Jurkat, Clone E6-1 (cell line): ENCODE measurements at regions not wholly inside any gene's neighbourhood (a gene's known extent, or its start where the extent isn't known, plus 50 kb on each side); places are given as distances from the start of the nearest gene placed in this dataset.
"Not testable (repeated sequence)": the region's sequence is repeated elsewhere in the genome, so short reads cannot be mapped to it uniquely, and the experiment has no call there.

Experiments used
- DNase-seq: peaks from one replicate; pipeline ENCODE4 v3.0.0-alpha.2; 2011; ENCODE audit warnings: low read depth, low spot score
- H3K4me3 ChIP-seq: 2 replicates; pipeline ENCODE4 v1.5.1; 2011; ENCODE audit warnings: mild to moderate bottlenecking, low read length, control low read depth, moderate library complexity

DNA sequence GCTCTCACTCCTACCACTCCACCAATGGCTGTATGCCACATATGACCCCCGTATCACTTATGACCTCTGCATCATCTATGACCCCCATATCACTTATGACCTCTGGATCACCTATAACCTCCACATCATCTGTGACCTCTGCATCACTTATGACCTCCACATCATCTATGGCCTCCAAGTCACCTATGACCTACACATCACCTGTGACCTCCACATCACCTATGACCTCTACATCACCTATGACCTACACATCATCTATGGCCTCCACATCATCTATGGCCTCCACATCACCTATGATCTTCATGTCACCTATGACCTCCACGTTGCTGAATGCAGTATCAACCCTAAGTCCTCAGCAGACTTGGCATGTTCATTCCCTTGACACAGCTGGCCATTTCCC lies 271.2 kb downstream of the MATN1 start:
- no peak for DNase-seq
- H3K4me3 ChIP-seq: no peak overlapping the region

DNA sequence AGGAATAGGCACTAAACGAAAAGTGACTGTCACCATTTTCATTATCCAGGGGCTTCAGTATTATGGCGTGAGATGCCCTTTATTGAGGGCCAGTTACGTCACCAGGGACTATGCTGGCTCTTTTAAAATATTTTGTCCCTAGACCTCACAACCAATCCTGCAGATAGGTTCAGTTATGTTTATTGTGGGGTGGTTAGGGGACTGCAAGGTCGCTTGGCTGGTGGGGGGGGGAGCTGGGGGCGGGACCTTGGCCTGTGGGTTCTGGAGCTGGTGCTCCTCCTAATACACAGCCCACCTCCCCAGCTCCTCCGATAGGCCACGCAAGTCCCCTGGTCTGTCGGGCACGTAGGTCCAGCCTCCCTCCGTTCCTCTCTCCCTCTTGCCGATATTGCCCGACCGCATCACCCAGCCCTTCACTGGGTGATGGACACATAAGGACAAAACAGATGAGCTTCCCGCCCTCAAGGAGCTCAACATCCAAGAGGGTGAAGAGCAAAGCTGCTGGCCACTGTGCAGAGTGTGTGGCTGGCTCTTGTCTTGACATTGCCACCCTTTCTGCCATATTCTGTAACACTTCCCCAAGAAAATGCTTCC lies 271.8 kb downstream of the MATN1 start:
- no peak overlapping the region for H3K4me3 ChIP-seq
- no peak for DNase-seq

DNA sequence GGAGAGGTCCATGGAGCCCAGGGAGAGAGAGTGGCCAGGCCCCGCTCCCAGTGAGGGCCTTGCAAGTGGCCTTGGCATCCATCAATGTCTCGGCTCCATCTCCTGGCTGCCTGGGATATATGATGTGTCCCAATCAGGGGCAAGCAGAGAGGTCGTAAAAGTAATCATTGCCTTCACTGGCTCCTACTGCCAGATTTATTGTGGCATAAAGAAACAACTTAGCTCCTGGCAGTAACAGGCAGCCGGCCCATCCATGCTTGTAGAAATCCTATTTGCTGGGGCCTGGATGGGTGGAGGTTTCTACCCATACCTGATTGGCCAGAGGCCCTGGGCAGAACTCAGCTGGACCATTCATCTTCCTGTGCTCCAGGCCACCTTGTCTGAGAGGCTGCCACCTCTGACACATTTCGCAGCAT lies 272.6 kb downstream of the MATN1 start:
- no peak for DNase-seq
- H3K4me3 ChIP-seq: no peak overlapping the region

DNA sequence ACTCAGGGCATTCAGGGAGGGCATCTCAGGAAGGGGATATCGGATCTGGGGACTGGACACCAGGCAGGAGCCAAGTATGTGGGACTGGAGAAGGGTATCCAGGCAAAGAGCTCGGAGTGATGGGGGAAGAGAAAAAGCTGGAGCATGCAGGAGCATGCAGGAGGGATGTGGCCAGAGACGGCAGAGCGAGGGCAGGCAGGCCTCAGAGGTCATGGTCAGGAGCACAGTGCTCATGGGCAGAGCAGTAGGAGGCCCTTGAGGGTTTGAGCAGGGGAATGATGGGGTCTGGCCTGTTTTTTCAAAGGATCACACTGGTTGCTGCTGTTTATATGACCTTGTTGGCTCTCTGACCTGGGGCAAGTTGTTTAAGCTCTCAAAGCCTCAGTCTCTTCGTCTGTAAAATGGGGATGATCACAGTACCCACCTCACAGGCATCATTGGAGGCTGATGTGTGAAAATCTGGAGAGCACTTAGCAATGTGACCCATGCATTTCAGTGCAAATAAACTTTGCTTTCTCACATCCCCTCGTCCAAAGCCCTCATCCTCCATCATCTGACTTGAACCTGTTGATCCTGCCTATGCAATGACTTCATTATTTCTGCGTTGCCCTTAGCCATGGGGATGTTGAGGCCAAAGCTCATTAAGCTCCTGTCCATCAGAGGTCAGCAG lies 273.1 kb downstream of the MATN1 start:
- no peak overlapping the region for H3K4me3 ChIP-seq

DNA sequence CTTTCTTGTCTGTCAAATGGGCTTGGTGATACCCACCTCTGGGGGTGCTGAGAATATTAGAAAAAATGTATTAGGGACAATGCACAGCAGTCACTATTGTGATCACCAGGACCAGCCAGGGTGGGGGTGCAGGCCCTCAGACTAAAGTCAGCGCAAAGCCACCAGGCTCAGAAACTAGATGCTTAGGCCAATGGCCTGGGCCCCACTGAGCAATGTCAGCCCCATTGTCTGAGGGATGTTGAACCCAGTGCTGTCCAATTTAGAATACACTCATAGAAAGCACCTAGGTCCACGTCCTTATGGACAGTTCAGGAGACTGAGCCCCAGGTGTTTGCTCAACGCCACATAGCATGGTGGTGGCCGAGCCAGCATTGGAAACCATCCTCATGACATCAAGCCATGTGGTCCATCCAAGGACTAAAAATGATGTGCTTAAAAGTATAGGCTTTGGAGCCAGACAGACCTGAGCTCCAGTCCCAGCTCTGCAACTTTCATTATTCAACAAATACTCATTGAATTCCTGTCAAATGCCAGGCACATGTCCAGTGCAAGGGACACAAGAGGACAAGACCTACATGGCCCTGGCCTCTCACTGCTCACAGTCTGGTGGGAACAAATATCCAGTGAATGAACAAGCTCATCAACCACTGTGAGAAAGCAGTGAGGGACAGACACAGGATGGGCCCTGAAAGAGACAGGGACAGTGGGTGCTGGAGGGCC lies 273.8 kb downstream of the MATN1 start:
- DNase-seq: no peak
- no peak overlapping the region for H3K4me3 ChIP-seq

More for the DNA sequence above, 273.1 kb downstream of the MATN1 start:
- DNase-seq: no peak

DNA sequence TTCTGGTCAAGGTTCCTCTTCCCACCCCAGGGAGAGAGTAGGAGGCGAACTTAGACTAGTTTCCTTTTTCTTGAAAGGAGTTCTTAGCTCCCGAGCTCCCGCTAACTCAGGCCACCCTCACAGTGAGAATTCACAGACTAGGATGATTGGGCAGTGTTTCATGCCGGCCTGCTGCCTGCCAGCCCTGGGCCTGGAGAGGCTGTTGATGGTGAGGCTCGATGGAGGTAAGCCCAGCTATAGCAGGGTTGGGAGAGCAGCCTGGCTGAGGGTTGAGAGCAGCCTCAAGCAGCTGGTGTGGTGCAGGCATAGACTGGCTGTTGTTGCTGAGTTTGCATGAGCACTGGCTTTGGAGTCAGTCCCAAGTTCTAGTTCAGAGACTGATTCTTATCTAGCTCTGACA lies 274.4 kb downstream of the MATN1 start:
- no peak for DNase-seq
- H3K4me3 ChIP-seq: no peak overlapping the region

DNA sequence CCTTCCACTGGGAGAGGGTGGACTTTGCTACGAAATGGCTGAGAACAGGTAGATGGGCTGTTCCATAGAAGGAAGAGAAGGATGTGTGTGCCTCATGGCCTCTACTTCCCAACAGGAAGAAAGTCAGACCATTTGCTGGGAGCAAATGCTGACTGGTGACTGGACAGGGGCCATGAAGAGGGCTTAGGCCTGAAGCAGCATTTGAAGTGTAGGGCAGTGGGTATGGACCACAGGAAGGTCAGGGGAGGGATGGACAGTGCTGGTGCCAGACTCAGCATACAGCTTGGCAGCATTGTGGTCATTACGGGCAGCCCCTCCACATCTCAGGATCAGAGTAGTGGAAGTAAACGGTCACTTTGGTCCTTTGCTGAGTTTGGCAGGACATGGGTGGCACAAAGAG lies 275.7 kb downstream of the MATN1 start:
- no peak for DNase-seq
- H3K4me3 ChIP-seq: no peak overlapping the region

DNA sequence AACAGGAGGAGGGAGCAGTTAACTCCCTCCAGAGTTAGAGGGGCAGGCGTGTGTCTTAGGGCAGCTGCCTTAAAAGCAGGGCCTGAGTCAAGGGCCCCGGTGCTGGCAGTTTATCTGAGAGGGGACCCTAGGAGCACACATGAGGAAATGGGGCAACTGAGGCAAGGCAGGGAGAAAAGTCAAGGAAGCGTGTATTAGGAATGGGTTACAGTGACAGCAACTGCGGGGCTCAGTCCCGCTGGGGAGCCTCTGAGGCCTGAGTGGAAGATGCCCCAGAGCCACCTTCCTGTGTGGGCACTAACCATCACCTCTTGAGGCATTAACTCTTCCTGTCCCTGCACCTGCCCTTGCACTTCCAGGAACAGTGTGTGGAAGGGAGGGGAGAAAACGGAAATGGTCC lies 276.3 kb downstream of the MATN1 start:
- DNase-seq: no peak
- no peak overlapping the region for H3K4me3 ChIP-seq

DNA sequence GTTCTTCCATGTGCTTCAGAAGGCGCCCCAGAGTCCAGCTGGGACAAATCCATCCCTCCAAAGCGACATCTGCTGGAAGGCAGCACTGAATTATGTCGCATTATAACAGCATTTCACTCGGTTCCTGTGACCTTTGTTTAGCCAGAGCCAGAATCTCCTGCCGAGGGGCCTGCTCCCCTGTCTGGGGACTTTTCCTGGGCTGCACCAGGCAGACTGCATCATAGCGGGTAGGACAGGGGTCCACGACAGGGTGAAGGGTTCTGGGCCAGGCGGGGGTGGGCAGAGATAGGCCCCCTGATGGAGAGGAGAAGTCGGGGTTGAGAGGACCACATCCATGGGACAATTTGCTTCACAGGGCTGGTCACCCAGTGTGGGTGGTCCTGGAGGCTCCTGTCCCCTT lies 276.9 kb downstream of the MATN1 start:
- no peak for DNase-seq
- H3K4me3 ChIP-seq: no peak overlapping the region

DNA sequence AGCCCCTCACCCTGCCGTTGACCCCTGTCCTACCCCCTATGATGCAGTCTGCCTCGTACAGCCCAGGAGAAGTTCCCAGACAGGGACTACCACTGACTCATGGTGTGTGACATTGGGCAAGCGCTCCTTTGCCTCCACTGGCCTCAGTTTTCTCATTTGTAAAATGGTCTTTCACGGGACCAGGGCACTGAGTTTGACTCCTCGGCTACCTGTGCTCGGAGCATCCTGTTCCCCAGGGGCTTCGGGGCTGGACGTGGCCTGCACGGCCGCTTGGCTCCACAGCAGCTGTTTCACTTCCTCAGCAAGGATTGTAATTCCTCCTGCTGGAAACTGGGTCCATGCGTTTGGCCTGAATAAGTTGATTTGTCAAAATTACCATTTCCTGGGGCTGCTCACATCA lies 277.3 kb downstream of the MATN1 start:
- no peak for DNase-seq
- H3K4me3 ChIP-seq: no peak overlapping the region

DNA sequence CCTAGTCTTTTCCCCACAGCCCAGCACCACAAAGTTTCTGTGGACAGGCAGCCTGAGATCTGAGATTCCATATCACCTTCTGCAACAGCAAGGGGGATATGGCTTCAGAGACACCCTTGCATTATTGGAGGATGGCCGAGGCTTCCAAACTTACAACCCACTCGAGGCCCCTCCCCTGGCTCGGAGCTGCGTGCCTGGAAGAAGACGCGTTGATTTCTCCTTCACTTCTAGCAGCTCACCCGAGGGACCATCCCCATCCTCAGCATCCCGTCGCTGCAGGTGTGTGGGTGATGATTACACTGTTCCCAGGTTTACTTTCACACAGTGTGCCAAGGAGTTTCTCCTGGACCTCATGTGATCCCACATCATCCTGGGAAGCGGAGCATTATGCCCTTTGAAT lies 277.9 kb downstream of the MATN1 start:
- no peak for DNase-seq
- no peak overlapping the region for H3K4me3 ChIP-seq

DNA sequence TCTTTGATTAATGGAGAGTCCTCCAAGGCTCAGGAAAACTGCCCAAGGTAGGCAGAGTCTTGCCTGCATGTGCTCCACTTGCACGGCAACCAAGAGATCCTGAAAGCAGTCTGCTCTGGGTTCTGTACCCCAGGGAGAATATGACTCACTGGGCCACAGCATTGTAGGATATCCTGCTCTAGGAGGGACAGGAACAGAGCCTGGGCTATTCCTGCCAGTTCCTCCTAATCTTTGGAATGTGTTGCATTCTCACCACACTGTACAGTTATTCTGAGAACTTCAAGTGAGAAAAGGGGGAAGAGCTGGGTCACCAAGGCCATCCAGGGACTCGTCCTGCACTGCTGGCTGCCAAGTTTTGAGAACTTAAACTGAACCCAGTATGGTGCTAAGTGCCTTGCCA lies 278.5 kb downstream of the MATN1 start:
- no peak for DNase-seq
- H3K4me3 ChIP-seq: no peak overlapping the region

DNA sequence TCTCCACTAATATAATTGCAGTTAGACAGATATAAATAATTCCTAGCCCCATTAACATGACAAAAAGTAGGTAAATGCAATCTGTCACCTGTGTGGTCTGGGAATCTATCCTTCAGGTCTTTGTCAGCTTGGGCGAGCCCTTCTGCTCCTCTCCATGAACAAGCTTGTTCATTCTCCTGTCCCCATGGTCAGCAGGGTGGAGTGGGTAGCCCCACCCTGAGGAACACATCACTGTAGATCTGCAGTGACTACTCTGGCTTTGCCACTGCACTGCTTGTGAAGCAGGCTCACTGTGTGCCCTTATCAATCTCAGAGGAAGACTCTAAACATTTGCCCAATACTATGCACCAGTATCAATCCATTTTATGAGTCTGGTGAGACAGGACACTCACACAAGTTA lies 279.0 kb downstream of the MATN1 start:
- H3K4me3 ChIP-seq: no peak overlapping the region

DNA sequence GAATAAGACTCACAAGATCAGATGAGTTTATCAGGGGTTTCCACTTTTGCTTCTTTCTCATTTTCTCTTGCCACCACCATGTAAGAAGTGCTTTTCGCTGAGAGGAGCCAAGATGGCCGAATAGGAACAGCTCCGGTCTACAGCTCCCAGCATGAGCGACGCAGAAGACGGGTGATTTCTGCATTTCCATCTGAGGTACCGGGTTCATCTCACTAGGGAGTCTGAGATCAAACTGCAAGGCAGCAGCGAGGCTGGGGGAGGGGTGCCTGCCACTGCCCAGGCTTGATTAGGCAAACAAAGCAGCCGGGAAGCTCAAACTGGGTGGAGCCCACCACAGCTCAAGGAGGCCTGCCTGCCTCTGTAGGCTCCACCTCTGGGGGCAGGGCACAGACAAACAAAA lies 285.1 kb downstream of the MATN1 start:
- not testable (repeated sequence) for H3K4me3 ChIP-seq, DNase-seq

More for the DNA sequence above, 279.0 kb downstream of the MATN1 start:
- DNase-seq: no peak

DNA sequence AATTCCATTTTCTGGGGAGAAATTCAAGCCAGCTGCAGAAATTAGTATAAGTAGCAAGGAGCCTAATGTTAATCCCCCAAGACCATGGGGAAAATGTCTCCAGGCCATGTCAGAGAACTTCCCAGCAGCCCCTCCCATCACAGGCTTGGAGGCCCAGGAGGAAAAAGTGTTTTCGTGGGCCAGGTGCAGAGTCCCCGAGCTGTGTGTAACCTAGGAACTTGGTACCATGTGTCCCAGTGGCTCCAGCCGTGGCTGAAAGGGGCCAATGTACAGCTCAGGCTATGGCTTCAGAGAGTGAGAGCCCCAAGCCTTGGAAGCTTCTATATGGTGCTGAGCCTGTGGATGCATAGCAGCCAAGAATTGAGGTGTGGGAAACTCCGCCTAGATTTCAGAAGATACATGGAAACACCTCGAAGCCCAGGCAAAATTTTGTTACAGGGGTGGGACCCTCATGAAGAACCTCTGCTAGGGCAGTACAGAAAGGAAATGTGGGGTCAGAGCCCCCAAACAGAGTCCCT lies 286.3 kb downstream of the MATN1 start:
- DNase-seq: no peak
- no peak overlapping the region for H3K4me3 ChIP-seq

DNA sequence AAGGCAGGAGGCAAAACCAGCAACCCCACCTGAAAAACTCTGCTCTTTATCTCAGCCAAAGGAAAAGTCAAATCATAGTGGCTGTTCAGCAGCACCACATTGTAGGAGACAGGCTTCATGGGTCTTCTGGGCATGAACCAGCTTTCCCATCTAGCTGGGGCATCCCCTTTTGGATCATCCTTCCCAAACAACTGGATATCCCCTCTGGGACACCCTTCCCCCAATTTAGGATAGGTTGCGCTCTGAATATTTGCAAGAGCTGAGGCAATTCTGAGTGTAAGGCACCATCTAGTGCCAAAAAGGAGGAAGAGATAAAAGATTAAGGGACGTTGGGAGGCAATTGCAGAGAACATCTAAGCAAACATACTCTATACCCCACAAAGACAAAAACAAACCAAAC lies 295.8 kb downstream of the MATN1 start:
- no peak overlapping the region for H3K4me3 ChIP-seq
- no peak for DNase-seq

DNA sequence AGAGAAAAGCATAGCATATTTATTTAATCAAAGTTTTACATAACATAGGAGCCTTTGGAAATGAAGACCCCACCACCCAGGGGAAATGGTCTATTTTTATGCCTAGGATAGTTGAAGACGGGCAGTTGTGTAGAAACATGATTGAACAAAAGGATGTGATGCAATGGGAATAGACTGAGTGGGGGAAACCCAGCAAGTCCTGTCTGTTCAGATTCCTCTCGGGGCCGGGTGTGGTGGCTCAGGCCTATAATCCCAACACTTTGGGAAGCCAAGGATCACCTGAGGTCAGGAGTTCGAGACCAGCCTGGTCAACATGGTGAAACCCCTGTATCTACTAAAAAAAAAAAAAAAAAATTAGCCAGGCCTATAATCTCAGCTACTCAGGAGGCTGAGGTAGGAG lies 298.3 kb downstream of the MATN1 start:
- no peak overlapping the region for H3K4me3 ChIP-seq
- no peak for DNase-seq

DNA sequence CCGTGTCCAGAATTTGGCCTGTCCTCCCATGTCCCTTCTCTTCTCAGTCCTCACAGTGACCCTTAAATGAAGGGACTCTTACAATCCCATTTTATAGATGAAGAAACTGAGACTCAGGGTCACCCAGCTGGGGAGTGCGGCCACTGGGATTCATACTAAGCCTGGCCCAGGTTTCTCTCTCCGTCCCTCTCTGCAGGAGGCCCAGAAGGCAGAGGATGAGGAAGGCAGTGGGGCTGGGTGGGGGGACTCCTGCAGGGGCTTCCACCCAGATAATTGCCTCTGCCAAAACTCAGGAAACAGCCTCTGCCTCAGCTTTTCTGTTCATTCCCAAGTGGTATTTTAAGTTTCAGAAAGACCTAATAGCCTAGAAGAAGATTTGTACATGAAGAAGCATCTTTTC lies 299.8 kb downstream of the MATN1 start:
- DNase-seq: no peak
- no peak overlapping the region for H3K4me3 ChIP-seq

DNA sequence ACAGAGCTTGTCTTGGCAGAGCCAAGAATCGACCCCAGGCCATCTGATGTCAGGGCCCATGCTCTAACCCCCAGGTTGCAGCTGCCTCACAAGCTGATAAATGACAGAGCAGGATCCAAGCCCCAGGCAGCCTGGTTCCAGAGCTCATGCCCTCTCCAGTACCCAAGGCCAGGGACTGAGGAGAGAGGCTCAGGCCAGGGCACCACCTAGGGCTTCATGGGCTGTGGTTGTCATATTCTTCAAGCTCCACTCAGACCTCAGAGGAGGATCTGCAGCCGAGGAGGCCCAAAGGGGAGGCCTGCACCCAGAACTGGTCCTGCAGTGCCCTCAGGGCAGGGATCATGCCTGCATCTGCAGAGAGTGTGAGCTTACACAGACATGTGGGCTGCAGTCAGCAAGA lies 301.1 kb downstream of the MATN1 start:
- no peak overlapping the region for H3K4me3 ChIP-seq
- DNase-seq: no peak

DNA sequence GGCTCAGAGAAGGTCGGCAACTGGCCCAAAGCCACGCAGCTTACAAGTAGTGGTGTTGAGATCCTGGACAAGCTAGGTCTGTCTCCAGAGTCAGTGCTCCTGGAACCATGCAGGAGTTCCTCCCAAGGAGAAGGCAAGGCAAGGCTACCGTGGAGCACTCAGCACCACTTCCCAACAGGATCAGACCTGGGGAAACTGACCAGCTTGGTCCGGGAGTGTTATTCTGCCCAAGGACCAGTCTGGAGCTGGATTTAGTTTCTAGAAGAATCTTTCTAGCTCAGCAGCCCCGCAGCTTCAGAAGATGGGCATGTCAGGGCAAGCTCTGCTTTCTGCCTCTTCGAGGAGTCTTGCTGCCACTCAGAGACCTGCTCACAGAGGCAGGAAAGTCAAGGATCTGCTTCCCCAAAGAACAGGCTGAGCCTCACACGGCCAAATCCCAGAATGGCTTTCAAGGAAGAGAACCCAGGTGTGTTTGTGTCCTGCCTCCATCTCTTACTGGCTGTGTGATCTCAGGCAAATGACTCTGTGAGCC lies 302.8 kb downstream of the MATN1 start:
- DNase-seq: no peak
- no peak overlapping the region for H3K4me3 ChIP-seq
